H1 (cell line): ENCODE measurements at regions not wholly inside any gene's neighbourhood (a gene's known extent, or its start where the extent isn't known, plus 50 kb on each side); places are given as distances from the start of the nearest gene placed in this dataset.
A peak's percentile ranks its signal among the peaks of the same experiment; 100 is the strongest.

Experiments
- CBX5 ChIP-seq: fragments of 300-800, 300-1000 bp; sonication (generic); IDR thresholded peaks from 2 replicates; pipeline ENCODE4 v1.7.1; 2016; ENCODE audit warnings: antibody characterized with exemption, low read length, low read depth
- CEBPB ChIP-seq: IDR thresholded peaks from 2 replicates; pipeline ENCODE4 v1.6.1; 2012; ENCODE audit warnings: low read depth, low read length
- CREB1 ChIP-seq: IDR thresholded peaks from 2 replicates; pipeline ENCODE4 v1.6.1; 2012; ENCODE audit warnings: inconsistent platforms
- EGR1 ChIP-seq: IDR thresholded peaks from 2 replicates; pipeline ENCODE4 v1.6.1; 2011; ENCODE audit warnings: low read depth, low read length, borderline replicate concordance
- EP300 ChIP-seq, 2 experiments: IDR thresholded peaks; 1 replicate in 1 of 2; 2 replicates in 1 of 2; pipeline ENCODE4 v1.6.1; 2011 to 2012; ENCODE audit warnings: low read depth in 2 of 2, low read length in 2 of 2, mild to moderate bottlenecking in 2 of 2, borderline replicate concordance in 1 of 2, inconsistent platforms in 1 of 2, moderate library complexity in 1 of 2
- KDM1A ChIP-seq: fragments of 200-600, 300-600 bp; sonication (generic); IDR thresholded peaks from 2 replicates; pipeline ENCODE4 v1.7.1; 2016; ENCODE audit warnings: mild to moderate bottlenecking, low read length, borderline replicate concordance
- KDM4A ChIP-seq: IDR thresholded peaks from one replicate; pipeline ENCODE4 v1.7.1; 2012; ENCODE audit warnings: low read depth, mild to moderate bottlenecking, moderate library complexity, low read length, inconsistent platforms; ENCODE audit not compliant: severe bottlenecking
- KDM5A ChIP-seq: fragments of 200-600 bp; IDR thresholded peaks from 2 replicates; pipeline ENCODE4 v1.7.1; 2012; ENCODE audit warnings: mild to moderate bottlenecking, low read length, inconsistent platforms, mixed read lengths
- POLR2A ChIP-seq, 2 experiments: IDR thresholded peaks; 1 replicate in 1 of 2; 2 replicates in 1 of 2; pipeline ENCODE4 v1.6.1; 2011; ENCODE audit warnings: low read depth in 2 of 2, low read length in 2 of 2, mild to moderate bottlenecking in 2 of 2; ENCODE audit errors: control extremely low read depth in 1 of 2
- POLR2AphosphoS5 ChIP-seq: IDR thresholded peaks from 2 replicates; pipeline ENCODE4 v1.6.1; 2011; ENCODE audit warnings: low read depth, low read length
- RAD21 ChIP-seq, 2 experiments: IDR thresholded peaks in 1 of 2; conservative IDR thresholded peaks in 1 of 2; 2 replicates each; pipeline ENCODE4 v1.6.1; 2011; ENCODE audit warnings: low read depth in 2 of 2, low read length in 2 of 2, improper control_type of control experiment in 1 of 2, inconsistent platforms in 1 of 2, mild to moderate bottlenecking in 1 of 2, moderate library complexity in 1 of 2
- SIN3A ChIP-seq, 2 experiments: IDR thresholded peaks in 1 of 2; conservative IDR thresholded peaks in 1 of 2; 2 replicates each; pipeline ENCODE4 v1.6.1; 2011 to 2012; ENCODE audit warnings: low read length in 2 of 2, improper control_type of control experiment in 1 of 2, low read depth in 1 of 2, mild to moderate bottlenecking in 1 of 2
- SIX5 ChIP-seq: IDR thresholded peaks from 2 replicates; pipeline ENCODE4 v1.6.1; 2011; ENCODE audit warnings: mild to moderate bottlenecking, low read depth, low read length
- SP2 ChIP-seq: IDR thresholded peaks from 2 replicates; pipeline ENCODE4 v1.6.1; 2012; ENCODE audit warnings: mild to moderate bottlenecking, low read length, inconsistent platforms
- SRF ChIP-seq: IDR thresholded peaks from 2 replicates; pipeline ENCODE4 v1.6.1; 2011; ENCODE audit warnings: mild to moderate bottlenecking, low read depth, low read length, moderate library complexity
- TBP ChIP-seq: IDR thresholded peaks from 2 replicates; pipeline ENCODE4 v1.6.1; 2011; ENCODE audit warnings: low read depth, low read length, improper control_type of control experiment
- TEAD4 ChIP-seq: IDR thresholded peaks from 2 replicates; pipeline ENCODE4 v1.6.1; 2012; ENCODE audit warnings: low read depth, low read length, inconsistent platforms, mixed read lengths

- TF ChIP-seq SIN3A (conservative IDR thresholded peaks at IDR 0.05 in 1 of 2, IDR thresholded peaks at IDR 0.05 in 1 of 2; ENCODE audit: low read depth in 1 of 2, low read length in 2 of 2) (no peak), KDM4A (no peak), SIX5 (no peak), TBP (no peak), CEBPB (peak; percentile 99), SRF (no peak), POLR2AphosphoS5 (no peak), SP2 (no peak), CBX5 (no peak), RAD21 (IDR thresholded peaks at IDR 0.05 in 1 of 2, conservative IDR thresholded peaks at IDR 0.05 in 1 of 2; ENCODE audit: low read depth in 2 of 2, low read length in 2 of 2) (0 out of 4 replicates have a peak, but pooled peaks of 1 of the 2 experiments have one; percentile 6), KDM5A (no peak), POLR2A (IDR thresholded peaks at IDR 0.05; ENCODE audit: control extremely low read depth in 1 of 2, low read depth in 2 of 2, low read length in 2 of 2) (no peak), TEAD4 (peak; percentile 67), EGR1 (no peak), KDM1A (no peak), EP300 (IDR thresholded peaks at IDR 0.05; ENCODE audit: borderline replicate concordance in 1 of 2, low read depth in 2 of 2, low read length in 2 of 2) (peak in 1 of 2 experiments; percentile 86; a peak in 1 of 3 replicates), CREB1 (no peak)
These were observed 1031.2 kb downstream of the BRD1 start (continued) for GRCh38 chr22:48796310-48797015.
